OCI-LY7 (cell line): ENCODE measurements at regions not wholly inside any gene's neighbourhood (a gene's known extent, or its start where the extent isn't known, plus 50 kb on each side); places are given as distances from the start of the nearest gene placed in this dataset.

Experiments used
- BruUV-seq: library from RNA; stranded (reverse); fragments of 400-500 nt; replicated peaks from 2 replicates; lab custom pipeline; 2021; lab: Mats Ljungman, UMichigan
- CTCF ChIA-PET: fragments of 300-600 bp; sonication (Branson Sonifier 250); formaldehyde crosslinking; loops from one replicate; lab custom pipeline; 2022; ENCODE audit warnings: antibody characterized with exemption; ENCODE audit not compliant: unreplicated experiment; lab: Charles Lee
- POLR2A ChIA-PET: fragments of 300-600 bp; sonication (Branson Sonifier 250); formaldehyde crosslinking; loops from one replicate; lab custom pipeline; 2022; ENCODE audit warnings: antibody characterized with exemption; lab: Charles Lee
- DNase-seq: peaks from one replicate; pipeline ENCODE4 v3.0.0-alpha.2; 2015; ENCODE audit warnings: low spot score
- H2AFZ ChIP-seq: fragments of 200-600 bp; sonication (generic), shearing (Covaris generic); 2 replicates; pipeline ENCODE4 v1.6.1; 2014; ENCODE audit warnings: mild to moderate bottlenecking, antibody characterized with exemption, low read length, moderate library complexity
- H3K27ac ChIP-seq: fragments of 200-600 bp; sonication (generic); 2 replicates; pipeline ENCODE4 v1.5.1; 2014; ENCODE audit warnings: mixed run types, low read depth, mild to moderate bottlenecking, moderate library complexity, low read length, inconsistent platforms; ENCODE audit not compliant: poor library complexity, severe bottlenecking
- H3K36me3 ChIP-seq: fragments of 200-600 bp; sonication (generic); 2 replicates; pipeline ENCODE4 v1.6.1; 2014; ENCODE audit warnings: mild to moderate bottlenecking, antibody characterized with exemption, low read length, moderate library complexity, mixed read lengths; ENCODE audit not compliant: insufficient read depth
- H3K4me1 ChIP-seq: fragments of 200-600 bp; sonication (generic); 2 replicates; pipeline ENCODE4 v1.5.1; 2014; ENCODE audit warnings: mild to moderate bottlenecking, low read length; ENCODE audit not compliant: insufficient read depth, poor library complexity, severe bottlenecking
- H3K4me2 ChIP-seq: fragments of 200-600 bp; sonication (generic); 2 replicates; pipeline ENCODE4 v1.6.1; 2014; ENCODE audit warnings: mild to moderate bottlenecking, low read length
- H3K4me3 ChIP-seq: fragments of 200-600 bp; sonication (generic); 2 replicates; pipeline ENCODE4 v1.5.1; 2014; ENCODE audit warnings: mild to moderate bottlenecking, low read depth, low read length; ENCODE audit not compliant: poor library complexity, severe bottlenecking
- H3K79me2 ChIP-seq: fragments of 200-600 bp; sonication (generic); 2 replicates; pipeline ENCODE4 v1.6.1; 2016; ENCODE audit warnings: low read depth, mild to moderate bottlenecking, low read length, moderate library complexity, mixed read lengths; ENCODE audit not compliant: insufficient read depth
- H3K9me2 ChIP-seq: fragments of 200-600 bp; sonication (generic); 2 replicates; pipeline ENCODE4 v1.6.1; 2016; ENCODE audit warnings: mild to moderate bottlenecking, low read length, mixed read lengths; ENCODE audit not compliant: insufficient read depth
- H3K9me3 ChIP-seq: fragments of 200-600 bp; sonication (generic); 2 replicates; pipeline ENCODE4 v1.6.1; 2014; ENCODE audit warnings: mild to moderate bottlenecking, mixed run types, low read length, mixed read lengths
- H4K20me1 ChIP-seq: fragments of 200-600 bp; sonication (generic); 2 replicates; pipeline ENCODE4 v1.6.1; 2014; ENCODE audit warnings: mild to moderate bottlenecking, antibody characterized with exemption, low read length, moderate library complexity, mixed read lengths; ENCODE audit not compliant: insufficient read depth
- CTCF ChIP-seq: fragments of 200-600 bp; sonication (generic); conservative IDR thresholded peaks from 2 replicates; pipeline ENCODE4 v1.5.1; 2014; ENCODE audit warnings: mild to moderate bottlenecking, antibody characterized with exemption, low read length, moderate library complexity, mixed read lengths
- EZH2phosphoT487 ChIP-seq: fragments of 200-600 bp; sonication (generic); IDR thresholded peaks from 2 replicates; pipeline ENCODE4 v1.6.1; 2018; ENCODE audit warnings: low read depth, borderline replicate concordance, mild to moderate bottlenecking, mixed run types, antibody characterized with exemption, low read length, moderate library complexity, mixed read lengths
- intact Hi-C: fragments of 100-400 bp; cut with micrococcal nuclease; formaldehyde crosslinking; loops from one replicate; pipeline ENCODE4 v1.10.0; 2022; ENCODE audit not compliant: unreplicated experiment

GRCh38 chr1:173297798-173298391 is 90.8 kb upstream of the TNFSF4 start:
- Histone ChIP-seq H3K9me3 (no peaks in the 10 kb centered on the region), H3K79me2 (no peaks in the 10 kb centered on the region), H3K27ac (no peak overlapping the region), H3K4me2 (0 out of 2 replicates have a peak overlapping the region, but pooled peaks have one; percentile 7), H4K20me1 (no peaks in the 10 kb centered on the region), H3K36me3 (no peaks in the 10 kb centered on the region), H3K4me1 (peaks cover 12% of the 10 kb centered on the region), H3K4me3 (no peak overlapping the region), H3K9me2 (no peaks in the 10 kb centered on the region), H2AFZ (peak overlapping the region; percentile 84)
- DNase-seq: no peak
- TF ChIP-seq EZH2phosphoT487: no peak
- no peak for TF ChIP-seq CTCF
- ChIA-PET POLR2A (interaction anchor here (1.6 kb wide), 1 partner anchor 21 kb away, joined by 4 read pairs; no protein-coding TSS in a partner anchor), CTCF (no interaction called here)
- intact Hi-C loops: no loop called here
- no TSS peak for BruUV-seq

DNA sequence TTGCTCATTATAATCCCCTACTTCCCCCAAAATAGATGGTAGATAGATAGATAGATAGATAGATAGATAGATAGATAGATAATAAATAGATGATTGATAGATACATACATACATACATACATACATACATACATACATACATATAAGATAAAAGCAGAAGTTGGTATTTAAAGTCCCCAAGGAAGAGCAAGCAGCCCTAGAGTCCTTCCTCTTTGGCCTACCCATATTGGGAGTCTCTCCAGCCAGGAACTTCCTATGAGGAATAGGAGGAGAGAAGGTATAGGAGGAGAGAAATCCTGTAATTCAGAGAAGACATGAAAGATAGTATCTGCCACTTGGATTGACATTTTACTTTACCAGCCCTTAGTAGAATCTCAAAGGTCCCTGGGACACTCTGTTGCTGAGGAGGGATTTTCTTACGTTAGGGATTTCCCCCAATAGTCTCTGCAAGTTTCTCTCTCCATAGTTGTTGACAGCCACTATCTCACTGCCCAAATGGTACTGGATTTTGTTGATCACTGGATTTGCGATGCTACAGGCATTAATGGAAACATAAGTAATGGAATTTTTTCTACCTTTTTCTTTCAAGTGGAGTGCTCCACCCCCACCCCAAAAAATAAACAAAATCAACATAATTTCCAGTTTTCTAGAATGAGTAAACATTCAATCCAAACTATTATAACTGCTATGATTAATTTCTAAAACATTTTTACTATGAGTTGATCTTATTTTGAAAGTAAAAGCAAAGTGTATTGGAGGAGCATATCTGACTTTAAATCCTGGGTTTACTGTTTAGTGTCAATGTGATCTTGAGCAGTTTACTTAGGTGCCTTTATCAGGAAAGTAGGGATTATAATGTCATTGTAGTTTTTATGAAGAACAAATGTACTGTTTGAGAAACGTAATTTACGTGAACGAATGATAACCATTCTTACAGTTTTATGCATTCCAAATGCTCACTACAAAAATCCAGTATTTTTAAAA is 93.2 kb upstream of the TNFSF4 start:
- POLR2A ChIA-PET: no interaction called here
- H3K36me3 ChIP-seq: no peaks in the 10 kb centered on the region
- H2AFZ ChIP-seq: no peak overlapping the region
- no peak overlapping the region for H3K4me2 ChIP-seq
- H4K20me1 ChIP-seq: no peaks in the 10 kb centered on the region
- CTCF ChIA-PET: no interaction called here
- H3K27ac ChIP-seq: no peak overlapping the region
- DNase-seq: no peak
- H3K4me3 ChIP-seq: no peak overlapping the region
- no peaks in the 10 kb centered on the region for H3K79me2 ChIP-seq
- peaks cover 12% of the 10 kb centered on the region for H3K4me1 ChIP-seq
- no peak for TF ChIP-seq EZH2phosphoT487
- TF ChIP-seq CTCF: no peak
- BruUV-seq: no TSS peak
- no peaks in the 10 kb centered on the region for H3K9me2 ChIP-seq
- H3K9me3 ChIP-seq: no peaks in the 10 kb centered on the region
- intact Hi-C loops: no loop called here
